ENCODE measurements at regions not wholly inside any gene's neighbourhood (a gene's known extent, or its start where the extent isn't known, plus 50 kb on each side); places are given as distances from the start of the nearest gene placed in this dataset.

GRCh38 chr2:67596871-67597270 is 199.7 kb downstream of the ETAA1 start:
- TF ChIP-seq, protein P1, sequence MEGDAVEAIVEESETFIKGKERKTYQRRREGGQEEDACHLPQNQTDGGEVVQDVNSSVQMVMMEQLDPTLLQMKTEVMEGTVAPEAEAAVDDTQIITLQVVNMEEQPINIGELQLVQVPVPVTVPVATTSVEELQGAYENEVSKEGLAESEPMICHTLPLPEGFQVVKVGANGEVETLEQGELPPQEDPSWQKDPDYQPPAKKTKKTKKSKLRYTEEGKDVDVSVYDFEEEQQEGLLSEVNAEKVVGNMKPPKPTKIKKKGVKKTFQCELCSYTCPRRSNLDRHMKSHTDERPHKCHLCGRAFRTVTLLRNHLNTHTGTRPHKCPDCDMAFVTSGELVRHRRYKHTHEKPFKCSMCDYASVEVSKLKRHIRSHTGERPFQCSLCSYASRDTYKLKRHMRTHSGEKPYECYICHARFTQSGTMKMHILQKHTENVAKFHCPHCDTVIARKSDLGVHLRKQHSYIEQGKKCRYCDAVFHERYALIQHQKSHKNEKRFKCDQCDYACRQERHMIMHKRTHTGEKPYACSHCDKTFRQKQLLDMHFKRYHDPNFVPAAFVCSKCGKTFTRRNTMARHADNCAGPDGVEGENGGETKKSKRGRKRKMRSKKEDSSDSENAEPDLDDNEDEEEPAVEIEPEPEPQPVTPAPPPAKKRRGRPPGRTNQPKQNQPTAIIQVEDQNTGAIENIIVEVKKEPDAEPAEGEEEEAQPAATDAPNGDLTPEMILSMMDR (IDR thresholded peaks at IDR 0.05) = no peak
- TF ChIP-seq, protein P2, sequence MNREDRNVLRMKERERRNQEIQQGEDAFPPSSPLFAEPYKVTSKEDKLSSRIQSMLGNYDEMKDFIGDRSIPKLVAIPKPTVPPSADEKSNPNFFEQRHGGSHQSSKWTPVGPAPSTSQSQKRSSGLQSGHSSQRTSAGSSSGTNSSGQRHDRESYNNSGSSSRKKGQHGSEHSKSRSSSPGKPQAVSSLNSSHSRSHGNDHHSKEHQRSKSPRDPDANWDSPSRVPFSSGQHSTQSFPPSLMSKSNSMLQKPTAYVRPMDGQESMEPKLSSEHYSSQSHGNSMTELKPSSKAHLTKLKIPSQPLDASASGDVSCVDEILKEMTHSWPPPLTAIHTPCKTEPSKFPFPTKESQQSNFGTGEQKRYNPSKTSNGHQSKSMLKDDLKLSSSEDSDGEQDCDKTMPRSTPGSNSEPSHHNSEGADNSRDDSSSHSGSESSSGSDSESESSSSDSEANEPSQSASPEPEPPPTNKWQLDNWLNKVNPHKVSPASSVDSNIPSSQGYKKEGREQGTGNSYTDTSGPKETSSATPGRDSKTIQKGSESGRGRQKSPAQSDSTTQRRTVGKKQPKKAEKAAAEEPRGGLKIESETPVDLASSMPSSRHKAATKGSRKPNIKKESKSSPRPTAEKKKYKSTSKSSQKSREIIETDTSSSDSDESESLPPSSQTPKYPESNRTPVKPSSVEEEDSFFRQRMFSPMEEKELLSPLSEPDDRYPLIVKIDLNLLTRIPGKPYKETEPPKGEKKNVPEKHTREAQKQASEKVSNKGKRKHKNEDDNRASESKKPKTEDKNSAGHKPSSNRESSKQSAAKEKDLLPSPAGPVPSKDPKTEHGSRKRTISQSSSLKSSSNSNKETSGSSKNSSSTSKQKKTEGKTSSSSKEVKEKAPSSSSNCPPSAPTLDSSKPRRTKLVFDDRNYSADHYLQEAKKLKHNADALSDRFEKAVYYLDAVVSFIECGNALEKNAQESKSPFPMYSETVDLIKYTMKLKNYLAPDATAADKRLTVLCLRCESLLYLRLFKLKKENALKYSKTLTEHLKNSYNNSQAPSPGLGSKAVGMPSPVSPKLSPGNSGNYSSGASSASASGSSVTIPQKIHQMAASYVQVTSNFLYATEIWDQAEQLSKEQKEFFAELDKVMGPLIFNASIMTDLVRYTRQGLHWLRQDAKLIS (CRISPR knock-in tag; IDR thresholded peaks at IDR 0.05; ENCODE audit: borderline replicate concordance) = no peak
- TF ChIP-seq USF1 (CRISPR knock-in tag; IDR thresholded peaks at IDR 0.05) (no peak), ZNF232 (CRISPR knock-in tag; IDR thresholded peaks at IDR 0.05) (no peak), FOXP1 (CRISPR knock-in tag; IDR thresholded peaks at IDR 0.05; ENCODE audit: borderline replicate concordance) (no peak), ESRRA (CRISPR knock-in tag; IDR thresholded peaks at IDR 0.05; ENCODE audit: borderline replicate concordance) (no peak), ATF3 (CRISPR knock-in tag; conservative IDR thresholded peaks at IDR 0.05) (no peak), NR1H2 (CRISPR knock-in tag; IDR thresholded peaks at IDR 0.05) (no peak), ATF1 (CRISPR knock-in tag; IDR thresholded peaks at IDR 0.05) (no peak), TP53 (CRISPR knock-in tag; IDR thresholded peaks at IDR 0.05) (no peak)
- TF ChIP-seq, protein P3, sequence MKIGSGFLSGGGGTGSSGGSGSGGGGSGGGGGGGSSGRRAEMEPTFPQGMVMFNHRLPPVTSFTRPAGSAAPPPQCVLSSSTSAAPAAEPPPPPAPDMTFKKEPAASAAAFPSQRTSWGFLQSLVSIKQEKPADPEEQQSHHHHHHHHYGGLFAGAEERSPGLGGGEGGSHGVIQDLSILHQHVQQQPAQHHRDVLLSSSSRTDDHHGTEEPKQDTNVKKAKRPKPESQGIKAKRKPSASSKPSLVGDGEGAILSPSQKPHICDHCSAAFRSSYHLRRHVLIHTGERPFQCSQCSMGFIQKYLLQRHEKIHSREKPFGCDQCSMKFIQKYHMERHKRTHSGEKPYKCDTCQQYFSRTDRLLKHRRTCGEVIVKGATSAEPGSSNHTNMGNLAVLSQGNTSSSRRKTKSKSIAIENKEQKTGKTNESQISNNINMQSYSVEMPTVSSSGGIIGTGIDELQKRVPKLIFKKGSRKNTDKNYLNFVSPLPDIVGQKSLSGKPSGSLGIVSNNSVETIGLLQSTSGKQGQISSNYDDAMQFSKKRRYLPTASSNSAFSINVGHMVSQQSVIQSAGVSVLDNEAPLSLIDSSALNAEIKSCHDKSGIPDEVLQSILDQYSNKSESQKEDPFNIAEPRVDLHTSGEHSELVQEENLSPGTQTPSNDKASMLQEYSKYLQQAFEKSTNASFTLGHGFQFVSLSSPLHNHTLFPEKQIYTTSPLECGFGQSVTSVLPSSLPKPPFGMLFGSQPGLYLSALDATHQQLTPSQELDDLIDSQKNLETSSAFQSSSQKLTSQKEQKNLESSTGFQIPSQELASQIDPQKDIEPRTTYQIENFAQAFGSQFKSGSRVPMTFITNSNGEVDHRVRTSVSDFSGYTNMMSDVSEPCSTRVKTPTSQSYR (CRISPR knock-in tag; IDR thresholded peaks at IDR 0.05) = no peak
